ENCODE measurements at regions not wholly inside any gene's neighbourhood (a gene's known extent, or its start where the extent isn't known, plus 50 kb on each side); places are given as distances from the start of the nearest gene placed in this dataset.

GRCh38 chr21:15208786-15209185 is 144.0 kb upstream of the NRIP1 start:
- DNase-seq, result no peak
- H3K9ac ChIP-seq (ENCODE audit: insufficient read depth, low read length, poor library complexity, severe bottlenecking), result no peak overlapping the region
- no peak overlapping the region for H3K4me3 ChIP-seq (replicated peaks in 1 of 3; ENCODE audit: low read depth in 2 of 3, low read length in 3 of 3)
- H3K4me1 ChIP-seq (ENCODE audit: control insufficient read depth in 1 of 2, insufficient read depth in 2 of 2, low read length in 2 of 2), result peaks cover 84 to 95% of the 10 kb centered on the region in 2 donors
- H3K27ac Mint-ChIP-seq, result peak overlapping the region in 2 of 7 donors; percentile 35 to 92
- no peaks in the 10 kb centered on the region for H3K9me3 ChIP-seq (replicated peaks in 1 of 2; ENCODE audit: control insufficient read depth in 1 of 2, insufficient read depth in 1 of 2, low read length in 2 of 2)
- no peaks in the 10 kb centered on the region for H4K20me1 ChIP-seq (ENCODE audit: insufficient read depth, low read length)
- no peak overlapping the region for H3K4me3 Mint-ChIP-seq
- H3K36me3 ChIP-seq (replicated peaks in 1 of 2; ENCODE audit: control insufficient read depth in 1 of 2, insufficient read depth in 2 of 2, low read length in 2 of 2), result no peaks in the 10 kb centered on the region
- no peaks in the 10 kb centered on the region for H3K9me3 Mint-ChIP-seq
- H3K27ac ChIP-seq (ENCODE audit: low read depth in 1 of 2, low read length in 2 of 2), result no peak overlapping the region
- no peak for TF ChIP-seq CTCF (IDR thresholded peaks at IDR 0.05)
- H3K4me1 Mint-ChIP-seq, result peaks cover 85% of the 10 kb centered on the region
- H3K79me2 ChIP-seq (ENCODE audit: insufficient read depth, low read length), result no peaks in the 10 kb centered on the region
- H3K36me3 Mint-ChIP-seq, result no peaks in the 10 kb centered on the region
- intact Hi-C loops (cut with micrococcal nuclease), result loop anchor here in 1 of 2 donors (5.0 to 10.0 kb wide), 2 partner anchors 141 to 476 kb away; no protein-coding TSS in a partner anchor
- H2AFZ ChIP-seq (ENCODE audit: insufficient read depth, low read depth, low read length, poor library complexity, severe bottlenecking), result no peak overlapping the region
- H3K27me3 ChIP-seq (ENCODE audit: control insufficient read depth in 2 of 2, insufficient read depth in 2 of 2, low read length in 2 of 2), result no peaks in the 10 kb centered on the region
- H3K4me2 ChIP-seq (replicated peaks; ENCODE audit: extremely low read depth, low read length, poor library complexity, severe bottlenecking), result no peak overlapping the region
- peaks cover 0 to 2% (median 0%) of the 10 kb centered on the region in 3 donors for H3K27me3 Mint-ChIP-seq (ENCODE audit: low read depth in 3 of 3)
- WGBS (ENCODE audit: insufficient coverage), result 67% methylated on average over 1 of the region's 4 CpGs

- Histone ChIP-seq H3K4me2 (replicated peaks; ENCODE audit: extremely low read depth, low read length, poor library complexity, severe bottlenecking) (no peak overlapping the region), H4K20me1 (ENCODE audit: insufficient read depth, low read length) (no peaks in the 10 kb centered on the region), H3K9me3 (replicated peaks in 1 of 2; ENCODE audit: control insufficient read depth in 1 of 2, insufficient read depth in 1 of 2, low read length in 2 of 2) (no peaks in the 10 kb centered on the region), H3K4me1 (ENCODE audit: control insufficient read depth in 1 of 2, insufficient read depth in 2 of 2, low read length in 2 of 2) (peaks cover 80 to 90% of the 10 kb centered on the region in 2 donors), H3K27ac (ENCODE audit: low read depth in 1 of 2, low read length in 2 of 2) (no peak overlapping the region), H3K4me3 (replicated peaks in 1 of 3; ENCODE audit: low read depth in 2 of 3, low read length in 3 of 3) (no peak overlapping the region), H2AFZ (ENCODE audit: insufficient read depth, low read depth, low read length, poor library complexity, severe bottlenecking) (no peak overlapping the region), H3K36me3 (replicated peaks in 1 of 2; ENCODE audit: control insufficient read depth in 1 of 2, insufficient read depth in 2 of 2, low read length in 2 of 2) (no peaks in the 10 kb centered on the region), H3K9ac (ENCODE audit: insufficient read depth, low read length, poor library complexity, severe bottlenecking) (no peak overlapping the region), H3K79me2 (ENCODE audit: insufficient read depth, low read length) (no peaks in the 10 kb centered on the region), H3K27me3 (ENCODE audit: control insufficient read depth in 2 of 2, insufficient read depth in 2 of 2, low read length in 2 of 2) (no peaks in the 10 kb centered on the region)
- Mint-ChIP-seq H3K36me3 (no peaks in the 10 kb centered on the region), H3K27ac (peak overlapping the region in 3 of 7 donors; percentile 35 to 97 (median 92)), H3K9me3 (no peaks in the 10 kb centered on the region), H3K27me3 (ENCODE audit: low read depth in 3 of 3) (peaks cover 0 to 2% (median 0%) of the 10 kb centered on the region in 3 donors), H3K4me3 (no peak overlapping the region), H3K4me1 (peaks cover 80% of the 10 kb centered on the region)
- no peak for DNase-seq
- TF ChIP-seq CTCF (IDR thresholded peaks at IDR 0.05), result no peak
- intact Hi-C loops (cut with micrococcal nuclease), result loop anchor here in 1 of 2 donors (5.0 to 10.0 kb wide), 2 partner anchors 142 to 476 kb away; no protein-coding TSS in a partner anchor
Observed at GRCh38 chr21:15209224-15209623, 144.4 kb upstream of the NRIP1 start.

Data from CD14-positive monocyte (primary cell).